ENCODE measurements at regions not wholly inside any gene's neighbourhood (a gene's known extent, or its start where the extent isn't known, plus 50 kb on each side); places are given as distances from the start of the nearest gene placed in this dataset.
"Not testable (repeated sequence)": the region's sequence is repeated elsewhere in the genome, so short reads cannot be mapped to it uniquely, and the experiment has no call there.

DNA sequence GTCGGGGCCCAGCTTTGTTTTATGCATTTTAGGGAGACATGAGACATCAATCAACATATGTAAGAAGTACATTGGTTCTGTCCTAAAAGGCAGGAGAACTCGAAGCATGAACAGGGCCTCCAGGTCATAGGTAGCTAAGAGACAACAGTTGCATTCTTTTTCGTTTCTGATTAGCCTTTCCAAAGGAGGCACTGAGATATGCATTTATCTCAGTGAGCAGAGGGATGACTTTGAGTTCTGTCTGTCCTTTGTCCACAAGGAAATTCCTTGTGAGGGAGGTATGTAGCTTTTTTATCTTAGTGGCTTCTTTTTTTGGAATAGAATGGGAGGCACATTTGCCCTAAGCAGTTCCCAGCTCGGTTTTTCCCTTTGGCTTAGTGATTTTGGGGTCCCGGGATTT is 109.5 kb upstream of the KIF2A start:
- POLR2A ChIA-PET; DNase-seq; H3K27ac ChIP-seq (ENCODE audit: low read depth, low read length); H3K4me1 ChIP-seq (ENCODE audit: control insufficient read depth in 2 of 2, insufficient read depth in 2 of 2, low read length in 2 of 2); H3K27me3 ChIP-seq (ENCODE audit: control insufficient read depth in 2 of 2, insufficient read depth in 2 of 2, low read length in 2 of 2); H3K9me3 ChIP-seq (ENCODE audit: control insufficient read depth in 2 of 3, low read length in 3 of 3); ATAC-seq; H3K36me3 ChIP-seq (ENCODE audit: control insufficient read depth in 2 of 3, insufficient read depth in 3 of 3, low read length in 3 of 3); H3K4me3 Mint-ChIP-seq; intact Hi-C loops (cut with micrococcal nuclease); H3K4me3 ChIP-seq (ENCODE audit: low read length); H3K27ac Mint-ChIP-seq: not testable (repeated sequence)
- H3K27me3 Mint-ChIP-seq = peaks cover 7 to 14% (median 11%) of the 10 kb centered on the region in 5 donors
- peaks cover 0 to 23% (median 9%) of the 10 kb centered on the region in 11 donors for H3K9me3 Mint-ChIP-seq
- H3K36me3 Mint-ChIP-seq = peaks cover 0 to 11% (median 0%) of the 10 kb centered on the region in 5 donors
- H3K4me1 Mint-ChIP-seq = peaks cover 0 to 14% (median 2%) of the 10 kb centered on the region in 7 donors
- CTCF ChIA-PET = interaction anchor here (0.6 kb wide), 1 partner anchor 1179 kb away, joined by 3 read pairs; no protein-coding TSS in a partner anchor

DNA sequence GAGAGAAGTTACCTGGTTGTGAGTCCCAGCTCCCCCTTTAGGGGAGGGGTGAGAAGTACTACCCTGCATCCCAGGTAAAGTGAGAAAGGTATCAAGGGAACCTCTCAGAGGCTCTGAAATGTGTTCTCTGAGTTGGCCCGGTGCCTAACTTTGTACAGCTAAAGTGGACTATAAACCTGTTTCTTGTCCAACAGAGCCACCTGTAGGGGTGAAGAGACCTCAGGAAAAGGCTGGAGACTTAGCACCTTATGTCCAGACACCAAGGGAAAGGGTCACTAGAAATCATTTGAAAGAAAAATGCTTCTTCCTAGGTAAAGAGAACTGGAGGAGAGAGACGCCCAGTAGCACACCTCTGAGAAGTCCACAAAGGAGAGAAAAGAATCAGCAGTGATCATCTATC is 108.3 kb upstream of the KIF2A start:
- peaks cover 0 to 5% (median 0%) of the 10 kb centered on the region in 5 donors for H3K36me3 Mint-ChIP-seq
- H3K27ac ChIP-seq (ENCODE audit: low read depth, low read length) = no peak overlapping the region
- peaks cover 0 to 14% (median 2%) of the 10 kb centered on the region in 7 donors for H3K4me1 Mint-ChIP-seq
- H3K4me3 Mint-ChIP-seq = no peak overlapping the region
- H3K27me3 Mint-ChIP-seq = peaks cover 4 to 17% (median 11%) of the 10 kb centered on the region in 5 donors
- no peaks in the 10 kb centered on the region for H3K27me3 ChIP-seq (ENCODE audit: control insufficient read depth in 2 of 2, insufficient read depth in 2 of 2, low read length in 2 of 2)
- intact Hi-C loops (cut with micrococcal nuclease) = no loop called here
- no peaks in the 10 kb centered on the region for H3K36me3 ChIP-seq (ENCODE audit: control insufficient read depth in 2 of 3, insufficient read depth in 3 of 3, low read length in 3 of 3)
- no peak overlapping the region for H3K4me3 ChIP-seq (ENCODE audit: low read length)
- H3K27ac Mint-ChIP-seq = no peak overlapping the region
- no peak for DNase-seq
- peaks cover 0 to 8% (median 0%) of the 10 kb centered on the region in 3 experiments for H3K9me3 ChIP-seq (ENCODE audit: control insufficient read depth in 2 of 3, low read length in 3 of 3)
- no peaks in the 10 kb centered on the region for H3K4me1 ChIP-seq (ENCODE audit: control insufficient read depth in 2 of 2, insufficient read depth in 2 of 2, low read length in 2 of 2)
- no peak for ATAC-seq
- CTCF ChIA-PET = no interaction called here
- peaks cover 0 to 16% (median 6%) of the 10 kb centered on the region in 11 donors for H3K9me3 Mint-ChIP-seq
- POLR2A ChIA-PET = no interaction called here

DNA sequence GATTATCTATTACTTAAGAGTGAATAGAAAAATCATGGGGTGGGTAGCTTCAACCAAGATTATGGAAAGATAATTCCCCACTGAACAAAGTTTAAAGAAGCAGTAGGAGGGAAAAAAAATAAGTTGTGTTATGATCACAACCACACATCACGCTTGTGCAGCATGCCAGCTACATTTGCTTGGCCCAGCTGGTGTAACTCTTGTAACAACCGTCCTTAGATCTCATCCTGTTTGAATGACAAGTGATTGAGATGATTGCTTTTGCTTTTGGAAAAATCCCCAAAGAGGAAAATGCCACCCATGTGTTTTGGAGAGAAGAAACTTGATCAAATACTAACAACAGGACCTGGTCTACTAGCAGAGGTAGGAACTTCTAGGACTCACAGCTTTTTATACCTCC is 107.6 kb upstream of the KIF2A start:
- H3K27me3 Mint-ChIP-seq = peaks cover 3 to 19% (median 16%) of the 10 kb centered on the region in 5 donors
- no peaks in the 10 kb centered on the region for H3K27me3 ChIP-seq (ENCODE audit: control insufficient read depth in 2 of 2, insufficient read depth in 2 of 2, low read length in 2 of 2)
- H3K4me3 Mint-ChIP-seq = no peak overlapping the region
- H3K4me1 ChIP-seq (ENCODE audit: control insufficient read depth in 2 of 2, insufficient read depth in 2 of 2, low read length in 2 of 2) = no peaks in the 10 kb centered on the region
- no peaks in the 10 kb centered on the region for H3K36me3 ChIP-seq (ENCODE audit: control insufficient read depth in 2 of 3, insufficient read depth in 3 of 3, low read length in 3 of 3)
- ChIA-PET POLR2A (no interaction called here), CTCF (no interaction called here)
- intact Hi-C loops (cut with micrococcal nuclease) = no loop called here
- peaks cover 0 to 3% (median 0%) of the 10 kb centered on the region in 5 donors for H3K36me3 Mint-ChIP-seq
- H3K4me1 Mint-ChIP-seq = peaks cover 0 to 14% (median 2%) of the 10 kb centered on the region in 7 donors
- peaks cover 0 to under 1% (median 0%) of the 10 kb centered on the region in 3 experiments for H3K9me3 ChIP-seq (ENCODE audit: control insufficient read depth in 2 of 3, low read length in 3 of 3)
- DNase-seq (no peak), ATAC-seq (no peak)
- H3K27ac ChIP-seq (ENCODE audit: low read depth, low read length) = no peak overlapping the region
- no peak overlapping the region for H3K4me3 ChIP-seq (ENCODE audit: low read length)
- no peak overlapping the region for H3K27ac Mint-ChIP-seq
- peaks cover 0 to 9% (median 3%) of the 10 kb centered on the region in 11 donors for H3K9me3 Mint-ChIP-seq

DNA sequence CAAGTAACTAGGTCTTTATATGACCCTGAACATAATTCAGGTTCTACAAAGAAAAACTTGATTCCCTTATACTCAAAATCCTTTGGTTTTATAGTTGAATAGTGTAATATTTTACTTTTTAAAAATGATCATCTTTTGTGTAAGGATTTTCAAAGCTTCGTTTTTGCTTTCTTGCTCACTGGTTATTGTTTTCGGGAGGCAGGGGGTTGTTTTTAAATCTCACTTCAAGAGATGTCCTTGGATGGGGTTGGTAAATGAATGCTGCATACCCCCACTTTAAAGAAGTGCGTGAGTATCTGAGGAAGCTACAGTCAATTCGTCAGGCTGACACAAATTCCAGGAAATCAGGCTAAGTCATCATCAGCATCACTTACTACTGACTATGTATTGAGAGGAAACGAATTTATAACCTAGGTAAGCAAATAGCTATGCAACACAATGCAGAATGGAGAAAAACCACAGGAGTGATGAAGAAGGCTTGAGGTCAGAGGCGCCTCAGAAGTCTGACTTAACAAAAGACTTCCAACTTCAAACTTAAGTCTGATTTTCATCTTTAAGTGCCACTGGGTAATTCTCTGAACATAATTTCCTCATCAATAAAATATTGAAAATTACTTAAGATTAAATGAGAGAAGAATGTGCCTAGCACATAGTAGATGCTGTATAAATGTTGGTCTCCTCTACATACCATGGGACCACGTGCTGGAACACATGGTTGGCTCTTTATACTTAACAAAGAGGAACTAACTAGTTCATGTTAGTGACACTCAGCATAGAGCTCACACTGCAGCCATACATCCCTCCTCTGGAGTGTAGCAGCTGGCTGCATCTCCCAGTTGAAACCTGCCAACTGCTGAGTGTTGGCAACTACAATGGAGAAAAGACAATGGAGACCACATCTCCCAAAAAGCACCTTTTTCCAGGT is 106.0 kb upstream of the KIF2A start:
- H3K4me3 ChIP-seq (ENCODE audit: low read length) = no peak overlapping the region
- H3K36me3 Mint-ChIP-seq = no peaks in the 10 kb centered on the region
- H3K4me1 Mint-ChIP-seq = peaks cover 0 to 14% (median 2%) of the 10 kb centered on the region in 7 donors
- H3K9me3 Mint-ChIP-seq = no peaks in the 10 kb centered on the region
- DNase-seq (peak in 1 of 9 donors; percentile 14), ATAC-seq (no peak)
- ChIA-PET POLR2A (interaction anchor here (0.6 kb wide), 1 partner anchor 9 kb away, joined by 4 read pairs; no protein-coding TSS in a partner anchor), CTCF (no interaction called here)
- peaks cover 11 to 26% (median 25%) of the 10 kb centered on the region in 5 donors for H3K27me3 Mint-ChIP-seq
- intact Hi-C loops (cut with micrococcal nuclease) = no loop called here
- no peaks in the 10 kb centered on the region for H3K4me1 ChIP-seq (ENCODE audit: control insufficient read depth in 2 of 2, insufficient read depth in 2 of 2, low read length in 2 of 2)
- no peaks in the 10 kb centered on the region for H3K9me3 ChIP-seq (ENCODE audit: control insufficient read depth in 2 of 3, low read length in 3 of 3)
- no peak overlapping the region for H3K27ac ChIP-seq (ENCODE audit: low read depth, low read length)
- no peaks in the 10 kb centered on the region for H3K27me3 ChIP-seq (ENCODE audit: control insufficient read depth in 2 of 2, insufficient read depth in 2 of 2, low read length in 2 of 2)
- H3K27ac Mint-ChIP-seq = peak overlapping the region in 1 of 9 donors; percentile 64
- no peaks in the 10 kb centered on the region for H3K36me3 ChIP-seq (ENCODE audit: control insufficient read depth in 2 of 3, insufficient read depth in 3 of 3, low read length in 3 of 3)
- no peak overlapping the region for H3K4me3 Mint-ChIP-seq

DNA sequence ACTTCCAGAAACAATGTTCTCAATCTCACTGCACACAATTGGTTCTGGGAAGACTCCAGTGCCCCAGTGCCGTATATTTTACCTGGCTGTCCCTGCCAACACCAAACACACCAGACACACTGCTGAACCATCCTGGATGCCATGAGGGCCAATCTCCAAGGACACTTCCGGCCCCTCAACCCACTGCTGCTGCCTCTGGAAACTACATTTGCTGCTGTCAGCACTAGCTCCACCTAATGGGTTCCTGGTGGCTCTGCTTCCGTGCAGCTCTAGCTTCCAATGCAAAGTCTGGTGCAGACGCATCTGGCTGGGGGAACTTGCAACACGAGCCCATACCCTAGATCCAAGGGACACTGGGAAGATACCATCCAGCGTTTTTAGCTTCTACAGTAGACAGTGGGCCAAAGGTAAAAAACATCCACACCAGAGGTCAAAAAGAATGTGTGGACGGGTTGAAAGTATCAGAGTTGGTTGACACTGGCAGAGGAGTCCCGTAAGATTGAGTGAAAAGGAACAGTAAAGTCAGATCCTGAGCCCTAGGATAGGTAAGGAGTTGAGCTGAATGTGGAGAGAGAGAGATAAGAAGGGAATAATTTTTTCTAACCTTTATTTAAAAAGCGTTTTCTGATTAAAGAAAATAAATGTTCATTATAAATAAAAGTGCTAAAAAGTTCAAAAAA is 99.7 kb upstream of the KIF2A start:
- Mint-ChIP-seq H3K4me3 (no peak overlapping the region), H3K4me1 (peaks cover 0 to 5% (median 0%) of the 10 kb centered on the region in 7 donors), H3K36me3 (peaks cover 0 to 3% (median 0%) of the 10 kb centered on the region in 5 donors), H3K9me3 (no peaks in the 10 kb centered on the region), H3K27me3 (peaks cover 27 to 53% (median 43%) of the 10 kb centered on the region in 5 donors), H3K27ac (peak overlapping the region in 1 of 9 donors; percentile 13)
- H3K27ac ChIP-seq (ENCODE audit: low read depth, low read length) = no peak overlapping the region
- H3K36me3 ChIP-seq (ENCODE audit: control insufficient read depth in 2 of 3, insufficient read depth in 3 of 3, low read length in 3 of 3) = no peaks in the 10 kb centered on the region
- H3K4me3 ChIP-seq (ENCODE audit: low read length) = no peak overlapping the region
- H3K27me3 ChIP-seq (ENCODE audit: control insufficient read depth in 2 of 2, insufficient read depth in 2 of 2, low read length in 2 of 2) = no peaks in the 10 kb centered on the region
- ChIA-PET POLR2A (no interaction called here), CTCF (no interaction called here)
- DNase-seq (no peak), ATAC-seq (no peak)
- H3K9me3 ChIP-seq (ENCODE audit: control insufficient read depth in 2 of 3, low read length in 3 of 3) = no peaks in the 10 kb centered on the region
- H3K4me1 ChIP-seq (ENCODE audit: control insufficient read depth in 2 of 2, insufficient read depth in 2 of 2, low read length in 2 of 2) = no peaks in the 10 kb centered on the region
- intact Hi-C loops (cut with micrococcal nuclease) = no loop called here

DNA sequence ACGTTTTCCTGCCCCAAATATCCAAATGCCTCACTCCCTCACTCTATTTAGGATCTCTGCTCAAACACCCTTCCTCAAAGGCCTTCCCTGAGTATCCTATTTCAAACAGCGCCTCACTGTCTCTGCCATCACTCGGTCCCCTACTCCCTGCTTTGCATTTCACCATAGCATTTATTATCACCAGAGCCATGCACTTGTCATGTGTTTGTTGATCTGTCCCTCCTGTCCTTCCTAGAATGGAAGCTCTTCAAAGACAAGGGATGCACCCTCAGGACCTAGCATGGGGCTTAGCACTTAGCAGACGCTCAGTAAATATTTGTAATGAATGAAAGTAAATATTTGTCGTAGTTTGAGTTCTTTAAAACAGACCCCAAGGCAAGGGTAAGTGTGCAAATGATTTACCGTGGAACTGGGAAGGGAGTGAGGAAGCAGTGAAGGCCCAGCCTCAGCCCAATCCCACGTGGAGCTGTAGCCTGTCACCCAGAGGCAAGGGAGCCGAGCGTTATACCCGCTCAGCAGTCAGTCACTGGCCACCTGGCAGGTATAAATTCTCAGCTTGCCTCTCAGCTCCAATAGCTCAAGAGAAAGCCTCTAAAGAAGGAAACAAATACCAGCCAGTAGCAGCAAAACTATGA is 97.7 kb upstream of the KIF2A start:
- ChIA-PET POLR2A (no interaction called here), CTCF (no interaction called here)
- intact Hi-C loops (cut with micrococcal nuclease) = no loop called here

More for the DNA sequence above, 97.7 kb upstream of the KIF2A start:
- H3K36me3 ChIP-seq (ENCODE audit: control insufficient read depth in 2 of 3, insufficient read depth in 3 of 3, low read length in 3 of 3) = no peaks in the 10 kb centered on the region
- no peaks in the 10 kb centered on the region for H3K4me1 ChIP-seq (ENCODE audit: control insufficient read depth in 2 of 2, insufficient read depth in 2 of 2, low read length in 2 of 2)
- Mint-ChIP-seq H3K4me3 (no peak overlapping the region), H3K27ac (no peak overlapping the region), H3K4me1 (peaks cover 0 to 5% (median 0%) of the 10 kb centered on the region in 7 donors), H3K9me3 (no peaks in the 10 kb centered on the region), H3K36me3 (peaks cover 0 to 3% (median 0%) of the 10 kb centered on the region in 5 donors), H3K27me3 (peaks cover 28 to 57% (median 43%) of the 10 kb centered on the region in 5 donors)
- ATAC-seq (no peak), DNase-seq (no peak)
- H3K4me3 ChIP-seq (ENCODE audit: low read length) = no peak overlapping the region
- no peaks in the 10 kb centered on the region for H3K9me3 ChIP-seq (ENCODE audit: control insufficient read depth in 2 of 3, low read length in 3 of 3)
- no peaks in the 10 kb centered on the region for H3K27me3 ChIP-seq (ENCODE audit: control insufficient read depth in 2 of 2, insufficient read depth in 2 of 2, low read length in 2 of 2)
- no peak overlapping the region for H3K27ac ChIP-seq (ENCODE audit: low read depth, low read length)

Measured in naive thymus-derived CD4-positive, alpha-beta T cell (primary cell).